Keratinocyte (primary cell): ENCODE measurements at regions not wholly inside any gene's neighbourhood (a gene's known extent, or its start where the extent isn't known, plus 50 kb on each side); places are given as distances from the start of the nearest gene placed in this dataset.

ENCODE experiments used
- CTCF ChIP-seq, 3 experiments: IDR thresholded peaks in 1 of 3; conservative IDR thresholded peaks in 1 of 3; optimal IDR thresholded peaks in 1 of 3; 2 replicates in 2 of 3; 3 replicates in 1 of 3; pipeline versions ENCODE3 to v1.5.1; 2011; ENCODE audit warnings: low read length in 3 of 3, mild to moderate bottlenecking in 3 of 3, moderate library complexity in 2 of 3, control low read depth in 1 of 3, inconsistent platforms in 1 of 3; ENCODE audit not compliant: insufficient read depth in 2 of 3; ENCODE audit errors: extremely low read depth in 1 of 3
- EZH2 ChIP-seq: IDR thresholded peaks from one replicate; pipeline ENCODE4 v1.6.1; 2012; ENCODE audit warnings: inconsistent platforms, mild to moderate bottlenecking, low read length, moderate library complexity

- TF ChIP-seq CTCF (optimal IDR thresholded peaks at IDR 0.05 in 1 of 3, IDR thresholded peaks at IDR 0.05 in 1 of 3, conservative IDR thresholded peaks at IDR 0.05 in 1 of 3; ENCODE audit: extremely low read depth in 1 of 3, insufficient read depth in 2 of 3, low read length in 3 of 3) = no peak
- no peak for TF ChIP-seq EZH2
These were observed 235.8 kb upstream of the IGFBP3 start for GRCh38 chr7:46156853-46157252.
